WTC11 (cell line): ENCODE measurements at regions not wholly inside any gene's neighbourhood (a gene's known extent, or its start where the extent isn't known, plus 50 kb on each side); places are given as distances from the start of the nearest gene placed in this dataset.

Source experiments
- ATAC-seq: fragments of 200-7000 bp; cut with Tn5 transposase; 2 replicates; pipeline ENCODE4 v1.10.0; 2021; ENCODE audit warnings: mild to moderate bottlenecking, moderate library complexity
- CTCF ChIA-PET: fragments of 300-600 bp; sonication (Branson Sonifier 250); formaldehyde crosslinking; loops from one replicate; lab custom pipeline; 2021; ENCODE audit warnings: antibody characterized with exemption; lab: Charles Lee
- POLR2A ChIA-PET: fragments of 350-600 bp; sonication (Branson Sonifier 250); formaldehyde crosslinking; loops from one replicate; lab custom pipeline; 2021; ENCODE audit warnings: antibody characterized with exemption; lab: Charles Lee
- DNase-seq: peaks from one replicate; pipeline ENCODE4 v3.0.0; 2021; ENCODE audit warnings: low spot score
- H3K27ac Mint-ChIP-seq: 2 replicates; pipeline ENCODE4 v1.8.0; 2021; ENCODE audit warnings: mixed read lengths
- H3K27me3 Mint-ChIP-seq: 2 replicates; pipeline ENCODE4 v1.8.0; 2021; ENCODE audit warnings: low read depth, mild to moderate bottlenecking, moderate library complexity, mixed read lengths
- H3K36me3 Mint-ChIP-seq: 2 replicates; pipeline ENCODE4 v1.8.0; 2021; ENCODE audit warnings: mixed read lengths
- H3K4me1 Mint-ChIP-seq: 2 replicates; pipeline ENCODE4 v1.8.0; 2022; ENCODE audit warnings: mixed read lengths
- H3K4me3 Mint-ChIP-seq: 2 replicates; pipeline ENCODE4 v1.8.0; 2021; ENCODE audit warnings: mild to moderate bottlenecking, moderate library complexity, mixed read lengths
- H3K9me3 Mint-ChIP-seq: 2 replicates; pipeline ENCODE4 v1.8.0; 2021; ENCODE audit warnings: mixed read lengths
- CREB1 ChIP-seq: sonication (generic); formaldehyde crosslinking; IDR thresholded peaks from 2 replicates; pipeline ENCODE4 v1.8.0; 2023; ENCODE audit warnings: mild to moderate bottlenecking, missing genetic modification reagents
- CREM ChIP-seq: sonication (generic); formaldehyde crosslinking; IDR thresholded peaks from 2 replicates; pipeline ENCODE4 v1.8.1; 2022; ENCODE audit warnings: mild to moderate bottlenecking, missing genetic modification reagents, moderate library complexity
- ERG ChIP-seq: fragments of 250-450 bp; sonication (Bioruptor Pico); IDR thresholded peaks from 2 replicates; pipeline ENCODE4 v1.8.0; 2021; ENCODE audit warnings: mild to moderate bottlenecking
- FOXP1 ChIP-seq: sonication (generic); formaldehyde crosslinking; IDR thresholded peaks from 2 replicates; pipeline ENCODE4 v1.8.0; 2022; ENCODE audit warnings: missing genetic modification reagents, mild to moderate bottlenecking, moderate library complexity, borderline replicate concordance
- FOXP4 ChIP-seq: sonication (generic); formaldehyde crosslinking; IDR thresholded peaks from 2 replicates; pipeline ENCODE4 v1.8.0; 2022; ENCODE audit warnings: mild to moderate bottlenecking, missing genetic modification reagents
- JUN ChIP-seq: sonication (generic); formaldehyde crosslinking; IDR thresholded peaks from 2 replicates; pipeline ENCODE4 v1.8.0; 2023; ENCODE audit warnings: mild to moderate bottlenecking, missing genetic modification reagents
- MAX ChIP-seq: sonication (generic); formaldehyde crosslinking; IDR thresholded peaks from 2 replicates; pipeline ENCODE4 v1.8.0; 2022; ENCODE audit warnings: mild to moderate bottlenecking, missing genetic modification reagents
- PRRX2 ChIP-seq: fragments of 250-450 bp; sonication (Bioruptor Pico); IDR thresholded peaks from 2 replicates; pipeline ENCODE4 v1.8.0; 2021; ENCODE audit warnings: mild to moderate bottlenecking
- SP1 ChIP-seq: sonication (generic); formaldehyde crosslinking; conservative IDR thresholded peaks from 2 replicates; pipeline ENCODE4 v1.8.1; 2022; ENCODE audit warnings: missing genetic modification reagents
- TEAD1 ChIP-seq: sonication (generic); formaldehyde crosslinking; IDR thresholded peaks from 2 replicates; pipeline ENCODE4 v1.8.0; 2022; ENCODE audit warnings: mild to moderate bottlenecking, missing genetic modification reagents
- ZNF317 ChIP-seq: sonication (generic); formaldehyde crosslinking; IDR thresholded peaks from 2 replicates; pipeline ENCODE4 v1.8.1; 2023; ENCODE audit warnings: low read depth, mild to moderate bottlenecking, moderate library complexity, missing genetic modification reagents, borderline replicate concordance
- TF ChIP-seq, protein P1 (sequence below): fragments of 250-450 bp; sonication (Bioruptor Pico); IDR thresholded peaks from 2 replicates; pipeline ENCODE4 v1.9.0; 2021; ENCODE audit warnings: mild to moderate bottlenecking
- TF ChIP-seq, protein P2 (sequence below): sonication (generic); formaldehyde crosslinking; IDR thresholded peaks from 2 replicates; pipeline ENCODE4 v1.8.1; 2022; ENCODE audit warnings: low read depth, missing genetic modification reagents, borderline replicate concordance
- TF ChIP-seq, protein P3 (sequence below): sonication (generic); formaldehyde crosslinking; IDR thresholded peaks from 2 replicates; pipeline ENCODE4 v1.8.1; 2023; ENCODE audit warnings: mild to moderate bottlenecking, missing genetic modification reagents, moderate library complexity
- TF ChIP-seq, protein P4 (sequence below): fragments of 250-450 bp; sonication (Bioruptor Pico); IDR thresholded peaks from 2 replicates; pipeline ENCODE4 v1.9.0; 2021; ENCODE audit warnings: moderate library complexity, mild to moderate bottlenecking, inconsistent platforms, borderline replicate concordance
- TF ChIP-seq, protein P5 (sequence below): sonication (generic); formaldehyde crosslinking; IDR thresholded peaks from 2 replicates; pipeline ENCODE4 v1.8.0; 2023; ENCODE audit warnings: missing genetic modification reagents

DNA sequence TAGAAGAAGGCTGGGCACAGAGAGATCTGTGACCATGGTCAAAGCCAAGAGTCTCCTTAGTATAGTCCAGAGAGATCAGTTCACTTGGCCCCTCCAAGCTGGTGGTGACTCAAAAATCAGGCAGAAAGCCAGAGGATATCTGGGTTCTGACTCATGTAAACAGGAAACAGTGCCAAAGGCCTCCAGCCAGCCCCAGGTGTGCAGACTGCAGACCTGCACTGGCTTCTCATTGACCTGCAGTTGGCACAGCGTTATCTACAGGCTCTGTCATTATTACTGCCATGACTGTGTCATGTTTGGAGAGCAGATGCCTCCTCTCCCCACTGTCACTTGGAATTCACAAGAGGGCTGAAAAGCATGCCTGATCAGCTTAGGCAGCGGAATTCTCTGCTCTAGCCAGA lies 295.7 kb upstream of the PRKD1 start:
- DNase-seq (no peak), ATAC-seq (no peak)
- Mint-ChIP-seq H3K27ac (no peak overlapping the region), H3K4me1 (no peaks in the 10 kb centered on the region), H3K27me3 (no peaks in the 10 kb centered on the region), H3K4me3 (no peak overlapping the region), H3K9me3 (no peaks in the 10 kb centered on the region), H3K36me3 (no peaks in the 10 kb centered on the region)
- POLR2A ChIA-PET, result no interaction called here
- CTCF ChIA-PET, result interaction anchor here (1.3 to 1.7 kb wide), 2 partner anchors 9 to 47 kb away, joined by 6 to 8 read pairs; no protein-coding TSS in a partner anchor
- no peak for TF ChIP-seq PRRX2 (CRISPR knock-in tag)
- TF ChIP-seq JUN (CRISPR knock-in tag), result no peak
- TF ChIP-seq CREB1, result no peak
- TF ChIP-seq FOXP1, result no peak
- TF ChIP-seq, protein P1, sequence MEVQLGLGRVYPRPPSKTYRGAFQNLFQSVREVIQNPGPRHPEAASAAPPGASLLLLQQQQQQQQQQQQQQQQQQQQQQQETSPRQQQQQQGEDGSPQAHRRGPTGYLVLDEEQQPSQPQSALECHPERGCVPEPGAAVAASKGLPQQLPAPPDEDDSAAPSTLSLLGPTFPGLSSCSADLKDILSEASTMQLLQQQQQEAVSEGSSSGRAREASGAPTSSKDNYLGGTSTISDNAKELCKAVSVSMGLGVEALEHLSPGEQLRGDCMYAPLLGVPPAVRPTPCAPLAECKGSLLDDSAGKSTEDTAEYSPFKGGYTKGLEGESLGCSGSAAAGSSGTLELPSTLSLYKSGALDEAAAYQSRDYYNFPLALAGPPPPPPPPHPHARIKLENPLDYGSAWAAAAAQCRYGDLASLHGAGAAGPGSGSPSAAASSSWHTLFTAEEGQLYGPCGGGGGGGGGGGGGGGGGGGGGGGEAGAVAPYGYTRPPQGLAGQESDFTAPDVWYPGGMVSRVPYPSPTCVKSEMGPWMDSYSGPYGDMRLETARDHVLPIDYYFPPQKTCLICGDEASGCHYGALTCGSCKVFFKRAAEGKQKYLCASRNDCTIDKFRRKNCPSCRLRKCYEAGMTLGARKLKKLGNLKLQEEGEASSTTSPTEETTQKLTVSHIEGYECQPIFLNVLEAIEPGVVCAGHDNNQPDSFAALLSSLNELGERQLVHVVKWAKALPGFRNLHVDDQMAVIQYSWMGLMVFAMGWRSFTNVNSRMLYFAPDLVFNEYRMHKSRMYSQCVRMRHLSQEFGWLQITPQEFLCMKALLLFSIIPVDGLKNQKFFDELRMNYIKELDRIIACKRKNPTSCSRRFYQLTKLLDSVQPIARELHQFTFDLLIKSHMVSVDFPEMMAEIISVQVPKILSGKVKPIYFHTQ, result no peak
- TF ChIP-seq SP1 (CRISPR knock-in tag), result no peak
- TF ChIP-seq ERG (CRISPR knock-in tag), result no peak
- TF ChIP-seq, protein P2, sequence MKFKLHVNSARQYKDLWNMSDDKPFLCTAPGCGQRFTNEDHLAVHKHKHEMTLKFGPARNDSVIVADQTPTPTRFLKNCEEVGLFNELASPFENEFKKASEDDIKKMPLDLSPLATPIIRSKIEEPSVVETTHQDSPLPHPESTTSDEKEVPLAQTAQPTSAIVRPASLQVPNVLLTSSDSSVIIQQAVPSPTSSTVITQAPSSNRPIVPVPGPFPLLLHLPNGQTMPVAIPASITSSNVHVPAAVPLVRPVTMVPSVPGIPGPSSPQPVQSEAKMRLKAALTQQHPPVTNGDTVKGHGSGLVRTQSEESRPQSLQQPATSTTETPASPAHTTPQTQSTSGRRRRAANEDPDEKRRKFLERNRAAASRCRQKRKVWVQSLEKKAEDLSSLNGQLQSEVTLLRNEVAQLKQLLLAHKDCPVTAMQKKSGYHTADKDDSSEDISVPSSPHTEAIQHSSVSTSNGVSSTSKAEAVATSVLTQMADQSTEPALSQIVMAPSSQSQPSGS, result no peak
- no peak for TF ChIP-seq FOXP4 (CRISPR knock-in tag)
- TF ChIP-seq MAX (CRISPR knock-in tag), result no peak

DNA sequence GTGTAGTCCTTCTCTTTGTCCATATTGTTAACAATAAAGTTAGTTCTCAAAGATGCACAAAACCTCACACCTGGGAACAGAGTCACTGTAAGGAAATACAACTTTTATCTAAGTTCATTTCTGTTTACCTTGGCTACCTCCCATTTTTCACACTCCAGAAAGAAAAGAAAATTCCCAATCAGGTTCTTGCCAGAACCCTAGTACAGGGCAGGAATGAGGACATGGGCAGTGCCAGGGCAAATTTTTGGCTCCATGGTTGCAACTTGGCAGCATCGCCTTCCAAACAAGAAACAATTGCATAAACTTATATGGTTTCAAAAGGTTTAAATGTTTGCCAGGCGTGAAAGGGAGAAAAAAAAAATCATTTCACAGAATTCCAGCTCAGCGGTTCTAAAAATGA lies 296.3 kb upstream of the PRKD1 start:
- ChIA-PET CTCF (interaction anchor here (1.0 to 1.7 kb wide), 4 partner anchors 9 to 47 kb away, joined by 3 to 8 read pairs (median 4); no protein-coding TSS in a partner anchor), POLR2A (no interaction called here)
- Mint-ChIP-seq H3K4me3 (no peak overlapping the region), H3K27me3 (no peaks in the 10 kb centered on the region), H3K9me3 (no peaks in the 10 kb centered on the region), H3K4me1 (no peaks in the 10 kb centered on the region), H3K36me3 (no peaks in the 10 kb centered on the region), H3K27ac (no peak overlapping the region)
- ATAC-seq (no peak), DNase-seq (no peak)
- no peak for TF ChIP-seq CREM (CRISPR knock-in tag)
- TF ChIP-seq, protein P3, sequence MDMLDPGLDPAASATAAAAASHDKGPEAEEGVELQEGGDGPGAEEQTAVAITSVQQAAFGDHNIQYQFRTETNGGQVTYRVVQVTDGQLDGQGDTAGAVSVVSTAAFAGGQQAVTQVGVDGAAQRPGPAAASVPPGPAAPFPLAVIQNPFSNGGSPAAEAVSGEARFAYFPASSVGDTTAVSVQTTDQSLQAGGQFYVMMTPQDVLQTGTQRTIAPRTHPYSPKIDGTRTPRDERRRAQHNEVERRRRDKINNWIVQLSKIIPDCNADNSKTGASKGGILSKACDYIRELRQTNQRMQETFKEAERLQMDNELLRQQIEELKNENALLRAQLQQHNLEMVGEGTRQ (CRISPR knock-in tag), result no peak
- TF ChIP-seq, all 79 proteins: peak for 0

DNA sequence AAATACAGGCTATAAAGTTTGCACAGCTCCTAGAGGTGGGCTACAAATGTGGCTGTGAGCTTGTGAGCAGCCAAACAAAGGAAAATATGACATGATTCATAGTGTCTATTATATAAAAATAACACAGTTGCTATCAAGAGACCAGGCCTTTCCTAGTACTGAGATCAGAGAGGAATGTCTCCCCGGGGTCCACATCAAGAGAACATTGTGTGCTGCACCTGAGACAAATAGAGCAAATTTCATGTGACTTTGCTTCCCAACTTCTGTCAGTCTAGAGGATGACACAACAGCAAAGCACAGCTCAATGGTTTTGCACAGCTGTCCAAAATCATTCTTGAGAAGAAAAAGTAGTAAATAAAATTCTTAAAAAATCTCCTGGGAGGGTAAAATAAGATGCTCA lies 297.5 kb upstream of the PRKD1 start:
- Mint-ChIP-seq H3K27ac (no peak overlapping the region), H3K27me3 (no peaks in the 10 kb centered on the region), H3K4me3 (no peak overlapping the region), H3K9me3 (no peaks in the 10 kb centered on the region), H3K36me3 (no peaks in the 10 kb centered on the region), H3K4me1 (no peaks in the 10 kb centered on the region)
- ATAC-seq, result no peak
- TF ChIP-seq, protein P4, sequence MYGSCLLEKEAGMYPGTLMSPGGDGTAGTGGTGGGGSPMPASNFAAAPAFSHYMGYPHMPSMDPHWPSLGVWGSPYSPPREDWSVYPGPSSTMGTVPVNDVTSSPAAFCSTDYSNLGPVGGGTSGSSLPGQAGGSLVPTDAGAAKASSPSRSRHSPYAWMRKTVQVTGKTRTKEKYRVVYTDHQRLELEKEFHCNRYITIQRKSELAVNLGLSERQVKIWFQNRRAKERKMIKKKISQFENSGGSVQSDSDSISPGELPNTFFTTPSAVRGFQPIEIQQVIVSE (CRISPR knock-in tag), result no peak
- TF ChIP-seq, protein P5, sequence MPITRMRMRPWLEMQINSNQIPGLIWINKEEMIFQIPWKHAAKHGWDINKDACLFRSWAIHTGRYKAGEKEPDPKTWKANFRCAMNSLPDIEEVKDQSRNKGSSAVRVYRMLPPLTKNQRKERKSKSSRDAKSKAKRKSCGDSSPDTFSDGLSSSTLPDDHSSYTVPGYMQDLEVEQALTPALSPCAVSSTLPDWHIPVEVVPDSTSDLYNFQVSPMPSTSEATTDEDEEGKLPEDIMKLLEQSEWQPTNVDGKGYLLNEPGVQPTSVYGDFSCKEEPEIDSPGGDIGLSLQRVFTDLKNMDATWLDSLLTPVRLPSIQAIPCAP, result no peak
- TF ChIP-seq TEAD1 (CRISPR knock-in tag) (no peak), ZNF317 (CRISPR knock-in tag) (no peak)
- no peak for DNase-seq
- CTCF ChIA-PET, result interaction anchor here (0.7 to 1.2 kb wide), 3 partner anchors 10 to 59 kb away, joined by 3 to 8 read pairs (median 3); no protein-coding TSS in a partner anchor
- POLR2A ChIA-PET, result no interaction called here
